Spleen (tissue), 7 donors: ENCODE measurements at regions not wholly inside any gene's neighbourhood (a gene's known extent, or its start where the extent isn't known, plus 50 kb on each side); places are given as distances from the start of the nearest gene placed in this dataset.

Experiments used
- POLR2A ChIP-seq, 3 donors: fragments of 450-650 bp; IDR thresholded peaks; one replicate each; pipeline ENCODE4 v1.5.1; 2017; ENCODE audit warnings: antibody characterized with exemption in 3 of 3, mild to moderate bottlenecking in 1 of 3
- TF ChIP-seq, protein P1 (sequence below), 11 experiments: fragments of 200-600 bp in 7 of 11; fragments of 450-650 bp in 4 of 11; sonication (generic) in 4 of 11; IDR thresholded peaks in 8 of 11; conservative IDR thresholded peaks in 3 of 11; 1 replicate in 7 of 11; 2 replicates in 4 of 11; pipeline versions ENCODE4 v1.4.0 to v1.8.0; 2016 to 2021; ENCODE audit warnings: antibody characterized with exemption in 11 of 11, inconsistent platforms in 4 of 11, mild to moderate bottlenecking in 1 of 11
- donor health status: DM: no; HTN: no; CAD: no; lungs with moderate emphysema.
- donor health status: DM: no; HTN: no; CAD: no.
- donor health status: DM: no; HTN: no; CAD: no.

DNA sequence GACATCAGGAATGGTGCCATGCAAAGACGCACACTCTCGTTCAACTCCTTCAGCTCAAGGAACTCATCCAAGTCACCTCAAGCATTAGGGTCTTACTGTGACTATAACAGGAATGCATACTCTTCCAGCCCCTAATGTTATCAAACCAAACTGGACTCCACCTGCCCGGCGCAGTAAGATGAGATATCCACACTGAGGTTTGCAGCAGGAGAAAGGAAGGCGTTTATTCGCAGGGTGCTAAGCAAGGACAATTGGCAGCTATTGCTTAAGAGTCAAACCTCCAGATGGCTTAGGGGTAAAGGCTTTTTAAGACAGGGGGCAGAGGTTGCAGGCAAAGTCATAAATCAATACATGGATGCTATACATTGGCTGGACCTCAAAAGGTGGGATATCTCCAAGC lies 159.4 kb upstream of the TAB2 start:
- TF ChIP-seq, protein P1, sequence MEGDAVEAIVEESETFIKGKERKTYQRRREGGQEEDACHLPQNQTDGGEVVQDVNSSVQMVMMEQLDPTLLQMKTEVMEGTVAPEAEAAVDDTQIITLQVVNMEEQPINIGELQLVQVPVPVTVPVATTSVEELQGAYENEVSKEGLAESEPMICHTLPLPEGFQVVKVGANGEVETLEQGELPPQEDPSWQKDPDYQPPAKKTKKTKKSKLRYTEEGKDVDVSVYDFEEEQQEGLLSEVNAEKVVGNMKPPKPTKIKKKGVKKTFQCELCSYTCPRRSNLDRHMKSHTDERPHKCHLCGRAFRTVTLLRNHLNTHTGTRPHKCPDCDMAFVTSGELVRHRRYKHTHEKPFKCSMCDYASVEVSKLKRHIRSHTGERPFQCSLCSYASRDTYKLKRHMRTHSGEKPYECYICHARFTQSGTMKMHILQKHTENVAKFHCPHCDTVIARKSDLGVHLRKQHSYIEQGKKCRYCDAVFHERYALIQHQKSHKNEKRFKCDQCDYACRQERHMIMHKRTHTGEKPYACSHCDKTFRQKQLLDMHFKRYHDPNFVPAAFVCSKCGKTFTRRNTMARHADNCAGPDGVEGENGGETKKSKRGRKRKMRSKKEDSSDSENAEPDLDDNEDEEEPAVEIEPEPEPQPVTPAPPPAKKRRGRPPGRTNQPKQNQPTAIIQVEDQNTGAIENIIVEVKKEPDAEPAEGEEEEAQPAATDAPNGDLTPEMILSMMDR (IDR thresholded peaks at IDR 0.05 in 8 of 11, conservative IDR thresholded peaks at IDR 0.05 in 3 of 11): no peak
- TF ChIP-seq POLR2A (IDR thresholded peaks at IDR 0.05): no peak
